GM06990 (cell line): ENCODE measurements at regions not wholly inside any gene's neighbourhood (a gene's known extent, or its start where the extent isn't known, plus 50 kb on each side); places are given as distances from the start of the nearest gene placed in this dataset.
"Not testable (repeated sequence)": the region's sequence is repeated elsewhere in the genome, so short reads cannot be mapped to it uniquely, and the experiment has no call there.

Source experiments
- DNase-seq: peaks from one replicate; pipeline ENCODE4 v3.0.0-alpha.2; 2011; ENCODE audit not compliant: insufficient read length; ENCODE audit errors: extremely low read depth
- H3K27me3 ChIP-seq: replicated peaks from 2 replicates; pipeline ENCODE4 v1.6.0; 2011; ENCODE audit warnings: low read length; ENCODE audit not compliant: control insufficient read depth, insufficient read depth
- H3K36me3 ChIP-seq: 2 replicates; pipeline ENCODE4 v1.5.1; 2011; ENCODE audit warnings: low read length; ENCODE audit not compliant: control insufficient read depth, insufficient read depth
- H3K4me3 ChIP-seq: replicated peaks from 2 replicates; pipeline ENCODE4 v1.5.1; 2011; ENCODE audit warnings: low read depth, mild to moderate bottlenecking, control low read depth, low read length
- CTCF ChIP-seq: IDR thresholded peaks from 2 replicates; pipeline ENCODE4 v1.5.1; 2011; ENCODE audit warnings: low read length, control low read depth, mild to moderate bottlenecking, inconsistent platforms; ENCODE audit not compliant: insufficient read depth, poor library complexity, severe bottlenecking

- H3K4me3 ChIP-seq: no peak overlapping the region
- no peaks in the 10 kb centered on the region for H3K27me3 ChIP-seq
- no peak for DNase-seq
- H3K36me3 ChIP-seq: no peaks in the 10 kb centered on the region
- no peak for TF ChIP-seq CTCF
These were observed 145.7 kb upstream of the ALDH1B1 start for GRCh38 chr9:38246833-38247232.

GRCh38 chr9:38244971-38245370 is 147.5 kb upstream of the ALDH1B1 start:
- no peak for TF ChIP-seq CTCF
- H3K27me3 ChIP-seq: no peaks in the 10 kb centered on the region
- no peaks in the 10 kb centered on the region for H3K36me3 ChIP-seq
- H3K4me3 ChIP-seq: no peak overlapping the region
- DNase-seq: no peak

DNA sequence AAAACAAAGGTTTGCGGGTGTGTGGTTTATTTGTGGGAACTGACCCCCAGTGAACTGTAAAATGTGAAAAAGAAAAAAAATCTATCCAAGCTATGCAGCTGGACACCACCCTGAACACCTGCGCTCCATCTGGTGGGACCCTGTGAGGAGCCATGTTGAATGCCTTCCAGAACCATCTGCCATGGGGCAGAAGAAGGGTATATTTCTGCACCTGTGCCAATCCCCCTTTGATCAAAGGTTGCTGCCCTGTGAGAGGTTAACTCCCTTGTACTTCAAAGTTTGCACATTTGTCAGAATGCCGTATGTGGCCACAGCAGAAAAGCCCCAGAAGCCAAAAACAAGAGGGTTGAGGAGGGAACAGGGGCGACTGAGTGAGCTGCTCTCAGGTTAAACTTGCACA is 148.5 kb upstream of the ALDH1B1 start:
- TF ChIP-seq CTCF: no peak
- Histone ChIP-seq H3K4me3 (no peak overlapping the region), H3K36me3 (no peaks in the 10 kb centered on the region), H3K27me3 (no peaks in the 10 kb centered on the region)
- DNase-seq: no peak

GRCh38 chr9:38242151-38242550 is 150.4 kb upstream of the ALDH1B1 start:
- H3K4me3 ChIP-seq, DNase-seq, H3K27me3 ChIP-seq, H3K36me3 ChIP-seq: not testable (repeated sequence)

- no peaks in the 10 kb centered on the region for H3K27me3 ChIP-seq
- no peak for TF ChIP-seq CTCF
- no peaks in the 10 kb centered on the region for H3K36me3 ChIP-seq
- no peak for DNase-seq
- H3K4me3 ChIP-seq: no peak overlapping the region
These were observed 152.5 kb upstream of the ALDH1B1 start for GRCh38 chr9:38240051-38240450.

- DNase-seq: no peak
- H3K27me3 ChIP-seq: peaks cover 2% of the 10 kb centered on the region; the same call in 1 of the 2 replicates
- H3K36me3 ChIP-seq: no peaks in the 10 kb centered on the region
- no peak overlapping the region for H3K4me3 ChIP-seq
- TF ChIP-seq CTCF: no peak
These were observed 157.3 kb upstream of the ALDH1B1 start for GRCh38 chr9:38235244-38235643.
